ENCODE measurements at regions not wholly inside any gene's neighbourhood (a gene's known extent, or its start where the extent isn't known, plus 50 kb on each side); places are given as distances from the start of the nearest gene placed in this dataset.
"Not testable (repeated sequence)": the region's sequence is repeated elsewhere in the genome, so short reads cannot be mapped to it uniquely, and the experiment has no call there.

GRCh38 chr14:105746124-105746514, 219.7 kb downstream of the TMEM121 start:
- DNase-seq (ENCODE audit: low read depth): no peak
- TF ChIP-seq CTCF (IDR thresholded peaks at IDR 0.05; ENCODE audit: insufficient read depth, low read length): no peak
- H3K4me3 ChIP-seq (ENCODE audit: low read depth, low read length): no peak overlapping the region

- not testable (repeated sequence) for H3K4me3 ChIP-seq (ENCODE audit: low read depth, low read length); DNase-seq (ENCODE audit: low read depth)
Measured at GRCh38 chr14:105746800-105747502, 220.6 kb downstream of the TMEM121 start.

GRCh38 chr14:105747503-105748203, 221.3 kb downstream of the TMEM121 start:
- DNase-seq (ENCODE audit: low read depth); H3K4me3 ChIP-seq (ENCODE audit: low read depth, low read length): not testable (repeated sequence)

GRCh38 chr14:105748204-105748578, 221.8 kb downstream of the TMEM121 start:
- DNase-seq (ENCODE audit: low read depth): no peak
- H3K4me3 ChIP-seq (ENCODE audit: low read depth, low read length): no peak overlapping the region
- no peak for TF ChIP-seq CTCF (IDR thresholded peaks at IDR 0.05; ENCODE audit: insufficient read depth, low read length)

GRCh38 chr14:105748710-105749109, 222.3 kb downstream of the TMEM121 start:
- not testable (repeated sequence) for DNase-seq (ENCODE audit: low read depth); H3K4me3 ChIP-seq (ENCODE audit: low read depth, low read length)

- DNase-seq (ENCODE audit: low read depth); H3K4me3 ChIP-seq (ENCODE audit: low read depth, low read length): not testable (repeated sequence)
Measured at GRCh38 chr14:105749870-105750541, 223.6 kb downstream of the TMEM121 start.

GRCh38 chr14:105751291-105751751, 224.9 kb downstream of the TMEM121 start:
- H3K4me3 ChIP-seq (ENCODE audit: low read depth, low read length); DNase-seq (ENCODE audit: low read depth): not testable (repeated sequence)

- DNase-seq (ENCODE audit: low read depth); H3K4me3 ChIP-seq (ENCODE audit: low read depth, low read length): not testable (repeated sequence)
Measured at GRCh38 chr14:105752420-105752819, 226.0 kb downstream of the TMEM121 start.

- H3K4me3 ChIP-seq (ENCODE audit: low read depth, low read length): no peak overlapping the region
- no peak for TF ChIP-seq CTCF (IDR thresholded peaks at IDR 0.05; ENCODE audit: insufficient read depth, low read length)
- no peak for DNase-seq (ENCODE audit: low read depth)
Measured at GRCh38 chr14:105760691-105761344, 234.4 kb downstream of the TMEM121 start.

GRCh38 chr14:105761345-105761740, 235.0 kb downstream of the TMEM121 start:
- DNase-seq (ENCODE audit: low read depth); H3K4me3 ChIP-seq (ENCODE audit: low read depth, low read length): not testable (repeated sequence)
